HepG2 (cell line): ENCODE measurements at regions not wholly inside any gene's neighbourhood (a gene's known extent, or its start where the extent isn't known, plus 50 kb on each side); places are given as distances from the start of the nearest gene placed in this dataset.

Experiments
- ATAC-seq: fragments of 200-7000 bp; cut with Tn5 transposase; 3 replicates; pipeline ENCODE4 v1.9.1; 2020; ENCODE audit warnings: mild to moderate bottlenecking, moderate library complexity
- BruUV-seq: library from RNA; stranded (reverse); fragments of 400-500 nt; replicated peaks from 2 replicates; lab custom pipeline; 2021; lab: Mats Ljungman, UMichigan
- CTCF ChIA-PET: fragments of 300-600 bp; formaldehyde crosslinking; extraction: SDS; loops from one replicate; lab custom pipeline; 2021; ENCODE audit warnings: low total read pairs, inconsistent platforms, low intra/inter-chr PET ratio; lab: Yijun Ruan, JAX
- POLR2A ChIA-PET: fragments of 350-600 bp; sonication (Branson Sonifier 250); formaldehyde crosslinking; loops from one replicate; lab custom pipeline; 2020; ENCODE audit warnings: antibody characterized with exemption, inconsistent platforms; lab: Yijun Ruan, JAX
- DNase-seq: peaks from one replicate; pipeline ENCODE4 v3.0.0-alpha.2; 2015; ENCODE audit warnings: low spot score
- FAIRE-seq: peaks from 3 replicates; lab custom pipeline; 2011; peaks lifted over from hg19 to GRCh38; lab: Jason Lieb, UNC
- H2AFZ ChIP-seq: one replicate; pipeline ENCODE4 v1.6.1; 2011; ENCODE audit warnings: low read length, inconsistent platforms
- H3K27ac ChIP-seq: fragments of 300-600 bp; 3 replicates; pipeline ENCODE4 v1.8.0; 2011; ENCODE audit warnings: mixed run types, mild to moderate bottlenecking, mixed read lengths, low read length, inconsistent platforms; ENCODE audit not compliant: insufficient read depth; ENCODE audit errors: extremely low read length
- H3K27me3 ChIP-seq, 2 experiments: fragments of 200-600 bp in 1 of 2; 2 replicates in 1 of 2; 3 replicates in 1 of 2; pipeline versions ENCODE4 v1.6.0 to v1.8.0; 2011; ENCODE audit warnings: low read length in 2 of 2, mild to moderate bottlenecking in 2 of 2, moderate library complexity in 2 of 2, inconsistent platforms in 1 of 2; ENCODE audit not compliant: insufficient read depth in 2 of 2, control insufficient read depth in 1 of 2
- H3K36me3 ChIP-seq, 2 experiments: fragments of 200-600 bp in 1 of 2; replicated peaks in 1 of 2; 2 replicates in 1 of 2; 3 replicates in 1 of 2; pipeline versions ENCODE4 v1.5.1 to v1.8.0; 2011; ENCODE audit warnings: low read length in 2 of 2, inconsistent platforms in 1 of 2; ENCODE audit not compliant: insufficient read depth in 2 of 2, control insufficient read depth in 1 of 2
- H3K4me1 ChIP-seq: 2 replicates; pipeline ENCODE4 v1.5.1; 2012; ENCODE audit warnings: low read length, inconsistent platforms; ENCODE audit not compliant: insufficient read depth
- H3K4me2 ChIP-seq: 2 replicates; pipeline ENCODE4 v1.6.0; 2011; ENCODE audit warnings: low read depth, low read length, inconsistent platforms
- H3K4me3 ChIP-seq, 3 experiments: fragments of 200-600 bp in 1 of 3; sonication (generic), shearing (Covaris generic) in 1 of 3; replicated peaks in 1 of 3; 2 replicates each; pipeline ENCODE4 v1.5.1; 2011 to 2016; ENCODE audit warnings: low read length in 3 of 3, inconsistent platforms in 2 of 3, low read depth in 2 of 3, mild to moderate bottlenecking in 2 of 3, control low read depth in 1 of 3, mixed read lengths in 1 of 3; ENCODE audit not compliant: insufficient read depth in 1 of 3
- H3K79me2 ChIP-seq: one replicate; pipeline ENCODE4 v1.6.1; 2011; ENCODE audit warnings: low read length, inconsistent platforms; ENCODE audit not compliant: insufficient read depth
- H3K9ac ChIP-seq: 2 replicates; pipeline ENCODE4 v1.6.0; 2011; ENCODE audit warnings: mild to moderate bottlenecking, low read depth, low read length, inconsistent platforms; ENCODE audit not compliant: insufficient read depth
- H3K9me3 ChIP-seq: 2 replicates; pipeline ENCODE4 v1.5.1; 2012; ENCODE audit warnings: mild to moderate bottlenecking, low read length
- H4K20me1 ChIP-seq: 2 replicates; pipeline ENCODE4 v1.6.0; 2011; ENCODE audit warnings: inconsistent platforms, mild to moderate bottlenecking, low read length, moderate library complexity; ENCODE audit not compliant: insufficient read depth
- HMGXB3 ChIP-seq: sonication (generic); formaldehyde crosslinking; IDR thresholded peaks from 2 replicates; pipeline ENCODE4 v1.4.0; 2020; ENCODE audit warnings: missing genetic modification reagents, borderline replicate concordance
- NFE2L1 ChIP-seq: sonication (generic); formaldehyde crosslinking; IDR thresholded peaks from 2 replicates; pipeline ENCODE4 v1.4.0; 2020; ENCODE audit warnings: missing genetic modification reagents, mild to moderate bottlenecking, borderline replicate concordance
- XRCC5 ChIP-seq: fragments of 200-400 bp; formaldehyde crosslinking; optimal IDR thresholded peaks from 2 replicates; pipeline ENCODE3; 2017; ENCODE audit warnings: mild to moderate bottlenecking, low read length
- ZFP82 ChIP-seq: sonication (generic); formaldehyde crosslinking; IDR thresholded peaks from 2 replicates; pipeline ENCODE4 v1.5.1; 2020; ENCODE audit warnings: mild to moderate bottlenecking, missing genetic modification reagents, borderline replicate concordance
- ZNF230 ChIP-seq: sonication (generic); formaldehyde crosslinking; IDR thresholded peaks from 2 replicates; pipeline ENCODE4 v1.4.0; 2020; ENCODE audit warnings: mild to moderate bottlenecking, missing genetic modification reagents
- ZNF337 ChIP-seq: sonication (generic); formaldehyde crosslinking; IDR thresholded peaks from 2 replicates; pipeline ENCODE4 v1.5.1; 2020; ENCODE audit warnings: missing genetic modification reagents, low read depth, mild to moderate bottlenecking, borderline replicate concordance
- WGBS: methylation state at CpG from one replicate; pipeline ENCODE4 v1.1.6; 2017; ENCODE audit warnings: low lambda C conversion rate; 5-methylcytosine and 5-hydroxymethylcytosine counted together
- in situ Hi-C: cut with HindIII; loops from 2 replicates; pipeline ENCODE4 v1.10.0; 2017; ENCODE audit warnings: low pct_unique_long_range_greater_than_20kb; ENCODE audit not compliant: extremely low pct_ligation_motif_present
- intact Hi-C: fragments of 100-400 bp; cut with micrococcal nuclease; formaldehyde crosslinking; loops from one replicate; pipeline ENCODE4 v1.10.0; 2022; ENCODE audit not compliant: unreplicated experiment

DNA sequence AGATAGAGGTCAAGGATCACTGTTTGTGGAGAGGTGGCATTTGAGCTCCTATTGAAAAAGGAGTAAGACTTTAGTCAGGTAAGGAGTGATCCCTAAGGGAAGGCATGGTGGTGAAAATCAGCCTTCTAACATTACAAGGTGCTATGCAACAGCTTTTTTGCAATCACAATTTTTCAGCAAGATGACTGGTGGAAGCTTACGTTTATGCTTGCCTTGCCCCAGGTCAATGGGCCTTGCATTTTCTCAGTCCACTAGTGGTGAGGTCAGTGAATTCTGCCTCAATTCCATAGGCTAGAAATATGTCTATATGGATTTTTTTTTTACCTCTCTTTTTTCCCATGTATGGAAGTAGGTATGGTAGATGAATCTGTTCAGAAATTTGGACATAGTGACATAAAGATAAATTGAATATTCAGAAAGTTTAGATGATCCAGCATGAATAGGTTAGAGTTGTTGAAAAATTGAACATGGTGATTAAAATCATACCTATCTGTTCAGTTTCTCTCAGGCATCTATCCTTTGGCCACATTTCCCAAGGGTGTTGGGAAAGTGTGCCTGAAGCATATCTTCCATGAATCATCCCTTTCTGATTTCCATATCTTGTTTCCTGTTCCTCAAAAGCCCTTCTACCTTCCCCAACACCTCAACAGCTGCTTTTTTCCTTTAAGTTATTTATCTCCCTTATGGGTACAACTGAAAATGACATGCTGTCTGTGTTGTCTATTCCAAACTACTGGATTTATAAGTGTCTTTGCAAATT is 71.9 kb upstream of the PTPRZ1 start:
- Histone ChIP-seq H3K4me1 (no peaks in the 10 kb centered on the region), H3K4me3 (no peak overlapping the region), H3K4me2 (no peak overlapping the region), H3K27ac (no peak overlapping the region), H3K9me3 (no peaks in the 10 kb centered on the region), H3K9ac (no peak overlapping the region), H3K27me3 (no peaks in the 10 kb centered on the region)
- in situ Hi-C loops (no loop called here), intact Hi-C loops (loop anchor here (5.0 kb wide), 1 partner anchor 51 kb away; no protein-coding TSS in a partner anchor)
- no peak for DNase-seq
- no peak for FAIRE-seq
- 0% methylated on average over 1 of the region's 1 CpG for WGBS
- no peak for TF ChIP-seq XRCC5
- no peak for TF ChIP-seq ZNF337 (CRISPR knock-in tag)
- TF ChIP-seq ZNF230 = no peak
- TF ChIP-seq ZFP82 = no peak
- TF ChIP-seq, all 625 proteins: peak for 0
- ATAC-seq = no peak
- Histone ChIP-seq H2AFZ (no peak overlapping the region), H4K20me1 (no peaks in the 10 kb centered on the region), H3K36me3 (no peaks in the 10 kb centered on the region), H3K79me2 (no peaks in the 10 kb centered on the region)
- ChIA-PET CTCF (no interaction called here), POLR2A (no interaction called here)
- BruUV-seq = no TSS peak

DNA sequence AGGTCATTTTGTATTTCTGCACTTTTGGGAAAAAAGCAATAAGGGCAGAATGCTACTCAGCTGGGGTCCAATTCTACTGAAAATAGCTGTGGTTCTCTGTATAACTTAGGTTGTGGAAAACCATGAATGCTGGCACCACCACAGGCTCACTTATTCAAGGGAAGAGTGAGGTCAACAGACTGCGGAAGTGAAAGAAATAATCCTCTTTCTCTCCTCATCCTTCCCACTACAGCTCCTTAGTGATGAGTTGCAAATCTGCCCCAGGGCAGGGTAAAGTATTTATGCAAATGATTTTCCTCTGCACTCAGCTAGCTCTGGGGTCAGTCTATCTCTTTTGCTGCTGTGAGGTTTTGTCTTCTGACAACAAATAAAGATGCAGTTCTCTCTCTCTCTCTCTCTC is 74.1 kb upstream of the PTPRZ1 start:
- intact Hi-C loops (no loop called here), in situ Hi-C loops (no loop called here)
- Histone ChIP-seq H3K9me3 (no peaks in the 10 kb centered on the region), H3K9ac (no peak overlapping the region), H3K4me2 (no peak overlapping the region), H3K27ac (no peak overlapping the region), H2AFZ (no peak overlapping the region), H4K20me1 (no peaks in the 10 kb centered on the region), H3K27me3 (no peaks in the 10 kb centered on the region), H3K36me3 (no peaks in the 10 kb centered on the region), H3K79me2 (no peaks in the 10 kb centered on the region), H3K4me3 (no peak overlapping the region), H3K4me1 (no peaks in the 10 kb centered on the region)
- POLR2A ChIA-PET = no interaction called here
- 54% methylated on average over 1 of the region's 1 CpG for WGBS
- CTCF ChIA-PET = no interaction called here
- FAIRE-seq (no peak), DNase-seq (no peak), ATAC-seq (no peak)
- no TSS peak for BruUV-seq
- TF ChIP-seq NFE2L1 (CRISPR knock-in tag) (no peak), HMGXB3 (no peak)
